H1 (cell line): ENCODE measurements at regions not wholly inside any gene's neighbourhood (a gene's known extent, or its start where the extent isn't known, plus 50 kb on each side); places are given as distances from the start of the nearest gene placed in this dataset.

Experiments
- BRCA1 ChIP-seq: IDR thresholded peaks from 2 replicates; pipeline ENCODE4 v1.6.1; 2012; ENCODE audit warnings: low read depth, low read length, improper control_type of control experiment
- CREB1 ChIP-seq: IDR thresholded peaks from 2 replicates; pipeline ENCODE4 v1.6.1; 2012; ENCODE audit warnings: inconsistent platforms
- CTCF ChIP-seq, 3 experiments: IDR thresholded peaks; 1 replicate in 2 of 3; 2 replicates in 1 of 3; pipeline versions ENCODE4 v1.5.1 to v1.6.1; 2011; ENCODE audit warnings: low read length in 3 of 3, mild to moderate bottlenecking in 3 of 3, inconsistent platforms in 2 of 3, low read depth in 1 of 3, moderate library complexity in 1 of 3; ENCODE audit not compliant: insufficient read depth in 1 of 3; ENCODE audit errors: control extremely low read depth in 1 of 3
- POLR2A ChIP-seq, 2 experiments: IDR thresholded peaks; 1 replicate in 1 of 2; 2 replicates in 1 of 2; pipeline ENCODE4 v1.6.1; 2011; ENCODE audit warnings: low read depth in 2 of 2, low read length in 2 of 2, mild to moderate bottlenecking in 2 of 2; ENCODE audit errors: control extremely low read depth in 1 of 2
- RAD21 ChIP-seq, 2 experiments: IDR thresholded peaks in 1 of 2; conservative IDR thresholded peaks in 1 of 2; 2 replicates each; pipeline ENCODE4 v1.6.1; 2011; ENCODE audit warnings: low read depth in 2 of 2, low read length in 2 of 2, improper control_type of control experiment in 1 of 2, inconsistent platforms in 1 of 2, mild to moderate bottlenecking in 1 of 2, moderate library complexity in 1 of 2

- TF ChIP-seq RAD21 (IDR thresholded peaks at IDR 0.05 in 1 of 2, conservative IDR thresholded peaks at IDR 0.05 in 1 of 2; ENCODE audit: low read depth in 2 of 2, low read length in 2 of 2) (no peak), CTCF (IDR thresholded peaks at IDR 0.05; ENCODE audit: control extremely low read depth in 1 of 3, insufficient read depth in 1 of 3, low read depth in 1 of 3, low read length in 3 of 3) (no peak), POLR2A (IDR thresholded peaks at IDR 0.05; ENCODE audit: control extremely low read depth in 1 of 2, low read depth in 2 of 2, low read length in 2 of 2) (no peak), CREB1 (no peak), BRCA1 (no peak)
Observed at GRCh38 chr2:204279819-204280218, 265.5 kb upstream of the PARD3B start.
